Heart left ventricle (tissue), 16 donors: ENCODE measurements at regions not wholly inside any gene's neighbourhood (a gene's known extent, or its start where the extent isn't known, plus 50 kb on each side); places are given as distances from the start of the nearest gene placed in this dataset.

Source experiments
- ATAC-seq, 4 donors: fragments of 200-7000 bp; cut with Tn5 transposase; one replicate each; pipeline ENCODE4 v1.9.1; 2020 to 2022; ENCODE audit warnings: moderate library complexity in 4 of 4, mild to moderate bottlenecking in 3 of 4, moderate number of reproducible peaks in 1 of 4
- DNase-seq, 5 donors: peaks; one replicate each; pipeline ENCODE4 v3.0.0-alpha.2; 2020
- H3K27ac ChIP-seq, 12 donors: fragments of 200-600 bp; sonication (generic) in 4 of 12; one replicate each; pipeline versions ENCODE4 v1.5.0 to v1.8.0; 2016 to 2022; ENCODE audit warnings: mild to moderate bottlenecking in 2 of 12
- H3K27me3 ChIP-seq, 9 donors: fragments of 200-600 bp; sonication (generic) in 2 of 9; one replicate each; pipeline versions ENCODE4 v1.5.1 to v1.8.0; 2016 to 2022; ENCODE audit warnings: mild to moderate bottlenecking in 3 of 9
- H3K36me3 ChIP-seq, 9 donors: fragments of 200-600 bp; sonication (generic) in 2 of 9; one replicate each; pipeline versions ENCODE4 v1.5.0 to v1.8.0; 2018 to 2022; ENCODE audit warnings: mild to moderate bottlenecking in 2 of 9
- H3K4me1 ChIP-seq, 12 donors: fragments of 200-600 bp; sonication (generic) in 4 of 12; one replicate each; pipeline versions ENCODE4 v1.5.0 to v1.8.0; 2016 to 2022; ENCODE audit warnings: mild to moderate bottlenecking in 3 of 12
- H3K4me3 ChIP-seq, 12 donors: fragments of 200-600 bp; sonication (generic) in 4 of 12; one replicate each; pipeline versions ENCODE4 v1.5.0 to v1.8.0; 2017 to 2022; ENCODE audit warnings: mild to moderate bottlenecking in 9 of 12, moderate library complexity in 4 of 12
- H3K9me3 ChIP-seq, 12 donors: fragments of 200-600 bp; sonication (generic) in 4 of 12; one replicate each; pipeline versions ENCODE4 v1.5.0 to v1.8.0; 2016 to 2022; ENCODE audit warnings: mild to moderate bottlenecking in 1 of 12
- CTCF ChIP-seq, 12 donors: fragments of 200-600 bp; sonication (generic) in 4 of 12; IDR thresholded peaks; one replicate each; pipeline versions ENCODE4 v1.5.0 to v1.8.0; 2018 to 2022; ENCODE audit warnings: antibody characterized with exemption in 12 of 12, mild to moderate bottlenecking in 5 of 12
- POLR2A ChIP-seq, 2 donors: fragments of 450-650 bp; IDR thresholded peaks; one replicate each; pipeline ENCODE4 v1.6.1; 2017; ENCODE audit warnings: antibody characterized with exemption in 2 of 2, mild to moderate bottlenecking in 2 of 2, moderate library complexity in 2 of 2
- WGBS, 4 donors: extraction: QIAGEN DNeasy Blood & Tissue Kit in 2 of 4; methylation state at CpG; one replicate each; pipeline versions ENCODE4 v1.1.5 to v1.1.7; 2013 to 2018; 5-methylcytosine and 5-hydroxymethylcytosine counted together
- intact Hi-C, 10 donors: fragments of 100-400 bp; cut with DNase I; formaldehyde crosslinking; loops; one replicate each; pipeline versions ENCODE4 v1.11.1 to v1.14.2; 2022
- donor health status: ischemic (EF 13 %, LVEDD 7.1; RV severe dilation, severe dysfunction).
- donor health status: healthy with polysubstance abuse.
- donor health status: DM: no; HTN: yes; CAD: no.
- donor health status: DM: no; HTN: no; CAD: no.
- donor health status: ischemic (EF 25% LVEDD 6.9; RV normal size, moderate dysfunction).
- donor health status: ischemic (EF 25% LVEDD 5.7; RV mildly dilated, moderate dysfunction).
- donor health status: healthy.
- donor health status: DM: yes; HTN: yes; CAD: no.
- donor health status: ischemic (EF 35%, LVEDD 5.7; RV mildly dilated, moderate dysfunction).
- donor health status: nonischemic (EF 11% LVEDD 7.7; RV severe dilation, severe dysfunction).
- donor health status: DM: yes; HTN: yes; CAD: no.
- donor health status: PGD.
- donor health status: ischemic (EF 29% LVEDD 5.4; RV normal size, mild dysfunction).
- donor health status: nonischemic (EF 23%, LVEDD 6.1; RV moderate dilation, normal function).

GRCh38 chr4:14025891-14026290, 398.4 kb upstream of the BOD1L1 start:
- Histone ChIP-seq H3K27me3 (no peaks in the 10 kb centered on the region), H3K4me1 (peaks cover 0 to 6% (median 0%) of the 10 kb centered on the region in 12 donors), H3K4me3 (no peak overlapping the region), H3K36me3 (no peaks in the 10 kb centered on the region), H3K9me3 (no peaks in the 10 kb centered on the region), H3K27ac (no peak overlapping the region)
- ATAC-seq (no peak), DNase-seq (no peak)
- 68 to 88% (median 85%) methylated on average over 5 of the region's 5 CpGs for WGBS, 4 donors
- TF ChIP-seq CTCF (IDR thresholded peaks at IDR 0.05) (no peak), POLR2A (IDR thresholded peaks at IDR 0.05) (no peak)
- intact Hi-C loops = no loop called here

GRCh38 chr4:14028862-14029261, 401.3 kb upstream of the BOD1L1 start:
- H3K27me3 ChIP-seq = no peaks in the 10 kb centered on the region
- intact Hi-C loops = no loop called here
- no peak overlapping the region for H3K4me3 ChIP-seq
- no peaks in the 10 kb centered on the region for H3K9me3 ChIP-seq
- no peaks in the 10 kb centered on the region for H3K36me3 ChIP-seq
- WGBS, 4 donors = 29 to 56% (median 43%) methylated on average over 11 of the region's 11 CpGs
- no peak overlapping the region for H3K27ac ChIP-seq
- no peak for TF ChIP-seq POLR2A (IDR thresholded peaks at IDR 0.05)
- no peak for TF ChIP-seq CTCF (IDR thresholded peaks at IDR 0.05)
- DNase-seq (peak in 3 of 5 donors; percentile 31 to 53 (median 51)), ATAC-seq (peak; percentile 61 to 91 (median 87))
- peaks cover 0 to 6% (median 0%) of the 10 kb centered on the region in 12 donors for H3K4me1 ChIP-seq

GRCh38 chr4:14035076-14035475, 407.6 kb upstream of the BOD1L1 start:
- no peaks in the 10 kb centered on the region for H3K9me3 ChIP-seq
- intact Hi-C loops = no loop called here
- no peak overlapping the region for H3K27ac ChIP-seq
- no peaks in the 10 kb centered on the region for H3K27me3 ChIP-seq
- TF ChIP-seq CTCF (IDR thresholded peaks at IDR 0.05) = no peak
- no peak for TF ChIP-seq POLR2A (IDR thresholded peaks at IDR 0.05)
- no peak for ATAC-seq
- no peaks in the 10 kb centered on the region for H3K4me1 ChIP-seq
- no peak for DNase-seq
- H3K36me3 ChIP-seq = no peaks in the 10 kb centered on the region
- WGBS, 4 donors = 71 to 85% (median 80%) methylated on average over 2 of the region's 2 CpGs
- no peak overlapping the region for H3K4me3 ChIP-seq

- ATAC-seq (no peak), DNase-seq (no peak)
- Histone ChIP-seq H3K27me3 (no peaks in the 10 kb centered on the region), H3K36me3 (no peaks in the 10 kb centered on the region), H3K9me3 (no peaks in the 10 kb centered on the region), H3K27ac (no peak overlapping the region), H3K4me1 (no peaks in the 10 kb centered on the region), H3K4me3 (no peak overlapping the region)
- no peak for TF ChIP-seq POLR2A (IDR thresholded peaks at IDR 0.05)
- TF ChIP-seq CTCF (IDR thresholded peaks at IDR 0.05) = no peak
- intact Hi-C loops = no loop called here
These were observed 415.7 kb upstream of the BOD1L1 start for GRCh38 chr4:14043203-14043602.
